Osteocyte (in vitro differentiated cells): ENCODE measurements at regions not wholly inside any gene's neighbourhood (a gene's known extent, or its start where the extent isn't known, plus 50 kb on each side); places are given as distances from the start of the nearest gene placed in this dataset.

Experiments
- DNase-seq: peaks from one replicate; pipeline ENCODE4 v3.0.0; 2021; ENCODE audit warnings: mixed read lengths; ENCODE audit not compliant: unreplicated experiment; ENCODE audit errors: extremely low spot score
- H3K27ac Mint-ChIP-seq: one replicate; pipeline ENCODE4 v1.8.0; 2021; ENCODE audit warnings: mild to moderate bottlenecking, mixed read lengths; ENCODE audit not compliant: unreplicated experiment
- H3K27me3 Mint-ChIP-seq: one replicate; pipeline ENCODE4 v1.8.0; 2021; ENCODE audit warnings: mixed read lengths; ENCODE audit not compliant: unreplicated experiment
- H3K36me3 Mint-ChIP-seq: one replicate; pipeline ENCODE4 v1.8.0; 2021; ENCODE audit warnings: mixed read lengths; ENCODE audit not compliant: unreplicated experiment
- H3K4me1 Mint-ChIP-seq: one replicate; pipeline ENCODE4 v1.8.0; 2021; ENCODE audit warnings: mixed read lengths; ENCODE audit not compliant: unreplicated experiment
- H3K4me3 Mint-ChIP-seq: one replicate; pipeline ENCODE4 v1.8.0; 2021; ENCODE audit warnings: mild to moderate bottlenecking, moderate library complexity, mixed read lengths; ENCODE audit not compliant: unreplicated experiment
- H3K9me3 Mint-ChIP-seq: one replicate; pipeline ENCODE4 v1.8.0; 2021; ENCODE audit warnings: mixed read lengths; ENCODE audit not compliant: unreplicated experiment
- CTCF ChIP-seq: fragments of 200-600 bp; sonication (generic); IDR thresholded peaks from 2 replicates; pipeline ENCODE4 v1.5.0; 2021; ENCODE audit warnings: antibody characterized with exemption, mild to moderate bottlenecking, moderate library complexity

- H3K27me3 Mint-ChIP-seq: peaks cover 3% of the 10 kb centered on the region
- H3K27ac Mint-ChIP-seq: no peak overlapping the region
- no peak for TF ChIP-seq CTCF
- H3K9me3 Mint-ChIP-seq: no peaks in the 10 kb centered on the region
- no peaks in the 10 kb centered on the region for H3K36me3 Mint-ChIP-seq
- no peak for DNase-seq
- H3K4me3 Mint-ChIP-seq: no peak overlapping the region
- H3K4me1 Mint-ChIP-seq: no peaks in the 10 kb centered on the region
Measured at GRCh38 chr9:88310310-88310980, 77.8 kb upstream of the SPIN1 start.

GRCh38 chr9:88308831-88309560, 79.2 kb upstream of the SPIN1 start:
- no peak for TF ChIP-seq CTCF
- DNase-seq: no peak
- Mint-ChIP-seq H3K27ac (no peak overlapping the region), H3K4me1 (no peaks in the 10 kb centered on the region), H3K27me3 (peaks cover 3% of the 10 kb centered on the region), H3K4me3 (no peak overlapping the region), H3K36me3 (no peaks in the 10 kb centered on the region), H3K9me3 (no peaks in the 10 kb centered on the region)

GRCh38 chr9:88307136-88307535, 81.1 kb upstream of the SPIN1 start:
- Mint-ChIP-seq H3K27me3 (peaks cover 9% of the 10 kb centered on the region), H3K36me3 (no peaks in the 10 kb centered on the region), H3K9me3 (no peaks in the 10 kb centered on the region), H3K27ac (no peak overlapping the region), H3K4me1 (no peaks in the 10 kb centered on the region), H3K4me3 (no peak overlapping the region)
- TF ChIP-seq CTCF: no peak
- no peak for DNase-seq

GRCh38 chr9:88303721-88304451, 84.4 kb upstream of the SPIN1 start:
- peaks cover 9% of the 10 kb centered on the region for H3K27me3 Mint-ChIP-seq
- no peaks in the 10 kb centered on the region for H3K4me1 Mint-ChIP-seq
- H3K36me3 Mint-ChIP-seq: no peaks in the 10 kb centered on the region
- no peak overlapping the region for H3K4me3 Mint-ChIP-seq
- H3K27ac Mint-ChIP-seq: no peak overlapping the region
- no peak for TF ChIP-seq CTCF
- no peak for DNase-seq
- H3K9me3 Mint-ChIP-seq: no peaks in the 10 kb centered on the region
